NCI-H446 (cell line): ENCODE measurements at regions not wholly inside any gene's neighbourhood (a gene's known extent, or its start where the extent isn't known, plus 50 kb on each side); places are given as distances from the start of the nearest gene placed in this dataset.

Experiments used
- DNase-seq, 2 experiments: peaks; one replicate each; lab custom pipeline; 2025; lab: John Stamatoyannopoulos, UW

- DNase-seq, result no peak
Measured at GRCh38 chr18:38933322-38933721, 1367.7 kb upstream of the CELF4 start.

- DNase-seq, result no peak
Measured at GRCh38 chr18:38932752-38933151, 1367.2 kb upstream of the CELF4 start.

GRCh38 chr18:38931754-38932050 lies 1366.1 kb upstream of the CELF4 start:
- DNase-seq, result no peak

- DNase-seq, result no peak
Measured at GRCh38 chr18:38930881-38931753, 1365.5 kb upstream of the CELF4 start.

- DNase-seq, result no peak
Measured at GRCh38 chr18:38923540-38923939, 1357.9 kb upstream of the CELF4 start.

GRCh38 chr18:38923126-38923525 lies 1357.5 kb upstream of the CELF4 start:
- no peak for DNase-seq

GRCh38 chr18:38909972-38910371 lies 1344.4 kb upstream of the CELF4 start:
- DNase-seq, result no peak

GRCh38 chr18:38902796-38903195 lies 1337.2 kb upstream of the CELF4 start:
- DNase-seq, result peak; percentile 6 to 80

GRCh38 chr18:38900445-38900844 lies 1334.8 kb upstream of the CELF4 start:
- DNase-seq, result no peak

GRCh38 chr18:38900031-38900430 lies 1334.4 kb upstream of the CELF4 start:
- DNase-seq, result no peak

- DNase-seq, result no peak
Measured at GRCh38 chr18:38899252-38899651, 1333.7 kb upstream of the CELF4 start.

GRCh38 chr18:38898167-38898566 lies 1332.6 kb upstream of the CELF4 start:
- DNase-seq, result no peak

- no peak for DNase-seq
Measured at GRCh38 chr18:38895560-38895959, 1330.0 kb upstream of the CELF4 start.

- no peak for DNase-seq
Measured at GRCh38 chr18:38887671-38888020, 1322.0 kb upstream of the CELF4 start.

GRCh38 chr18:38886861-38887670 lies 1321.5 kb upstream of the CELF4 start:
- no peak for DNase-seq

- DNase-seq, result no peak
Measured at GRCh38 chr18:38886235-38886634, 1320.6 kb upstream of the CELF4 start.

GRCh38 chr18:38884050-38884449 lies 1318.5 kb upstream of the CELF4 start:
- DNase-seq, result no peak

- DNase-seq, result peak in 1 of 2 experiments; percentile 47
Measured at GRCh38 chr18:38883111-38883510, 1317.5 kb upstream of the CELF4 start.

- no peak for DNase-seq
Measured at GRCh38 chr18:38879871-38880270, 1314.3 kb upstream of the CELF4 start.

GRCh38 chr18:38872342-38872741 lies 1306.7 kb upstream of the CELF4 start:
- DNase-seq, result no peak

- no peak for DNase-seq
Measured at GRCh38 chr18:38868757-38869156, 1303.2 kb upstream of the CELF4 start.

- DNase-seq, result no peak
Measured at GRCh38 chr18:38867680-38868079, 1302.1 kb upstream of the CELF4 start.

GRCh38 chr18:38851526-38851925 lies 1285.9 kb upstream of the CELF4 start:
- DNase-seq, result no peak
